Mammary epithelial cell (primary cell): ENCODE measurements at regions not wholly inside any gene's neighbourhood (a gene's known extent, or its start where the extent isn't known, plus 50 kb on each side); places are given as distances from the start of the nearest gene placed in this dataset.

Experiments
- CTCF ChIP-seq, 2 donors: IDR thresholded peaks in 1 of 2; conservative IDR thresholded peaks in 1 of 2; 2 replicates each; pipeline ENCODE4 v1.5.1; 2011 to 2012; ENCODE audit warnings: inconsistent platforms in 2 of 2, low read length in 2 of 2, mild to moderate bottlenecking in 2 of 2, control low read depth in 1 of 2, low read depth in 1 of 2; ENCODE audit not compliant: insufficient read depth in 1 of 2; ENCODE audit errors: extremely low read depth in 1 of 2
- EZH2 ChIP-seq: IDR thresholded peaks from 2 replicates; pipeline ENCODE4 v1.6.1; 2012; ENCODE audit warnings: low read length, inconsistent platforms, borderline replicate concordance

GRCh38 chr10:105982735-105983134, 1181.8 kb downstream of the SORCS1 start:
- no peak for TF ChIP-seq CTCF (conservative IDR thresholded peaks at IDR 0.05 in 1 of 2, IDR thresholded peaks at IDR 0.05 in 1 of 2; ENCODE audit: extremely low read depth in 1 of 2, insufficient read depth in 1 of 2, low read depth in 1 of 2, low read length in 2 of 2)
- no peak for TF ChIP-seq EZH2
